Right renal cortex interstitium (tissue), 3 donors: ENCODE measurements at regions not wholly inside any gene's neighbourhood (a gene's known extent, or its start where the extent isn't known, plus 50 kb on each side); places are given as distances from the start of the nearest gene placed in this dataset.
A peak's percentile ranks its signal among the peaks of the same experiment; 100 is the strongest.
"Not testable (repeated sequence)": the region's sequence is repeated elsewhere in the genome, so short reads cannot be mapped to it uniquely, and the experiment has no call there.

Experiments used
- DNase-seq, 3 donors: peaks; one replicate each; pipeline ENCODE4 v3.0.0-alpha.2; 2013; ENCODE audit warnings: low read depth in 3 of 3, low spot score in 2 of 3

GRCh38 chr7:96826089-96826488, 116.4 kb upstream of the SEM1 start:
- no peak for DNase-seq

GRCh38 chr7:96827701-96828100, 118.1 kb upstream of the SEM1 start:
- no peak for DNase-seq

GRCh38 chr7:96829121-96829520, 119.5 kb upstream of the SEM1 start:
- DNase-seq = not testable (repeated sequence)

- DNase-seq = no peak
Observed at GRCh38 chr7:96831446-96831845, 121.8 kb upstream of the SEM1 start.

- DNase-seq = no peak
Observed at GRCh38 chr7:96832092-96832662, 122.5 kb upstream of the SEM1 start.

- peak; percentile 8 to 17 (median 10) for DNase-seq
Observed at GRCh38 chr7:96833676-96834453, 124.2 kb upstream of the SEM1 start.

GRCh38 chr7:96836456-96836855, 126.8 kb upstream of the SEM1 start:
- no peak for DNase-seq

- DNase-seq = no peak
Observed at GRCh38 chr7:96837593-96837992, 127.9 kb upstream of the SEM1 start.

GRCh38 chr7:96838481-96838880, 128.8 kb upstream of the SEM1 start:
- no peak for DNase-seq

- DNase-seq = no peak
Observed at GRCh38 chr7:96855139-96855538, 145.5 kb upstream of the SEM1 start.

- no peak for DNase-seq
Observed at GRCh38 chr7:96855691-96856090, 146.0 kb upstream of the SEM1 start.

- DNase-seq = no peak
Observed at GRCh38 chr7:96869538-96869937, 135.8 kb upstream of the DLX6 start.

GRCh38 chr7:96870185-96870584, 135.2 kb upstream of the DLX6 start:
- DNase-seq = no peak

GRCh38 chr7:96870934-96871333, 134.4 kb upstream of the DLX6 start:
- DNase-seq = no peak

GRCh38 chr7:96887426-96887825, 117.9 kb upstream of the DLX6 start:
- DNase-seq = no peak

GRCh38 chr7:96899108-96899507, 106.2 kb upstream of the DLX6 start:
- no peak for DNase-seq

- no peak for DNase-seq
Observed at GRCh38 chr7:96901822-96902445, 103.4 kb upstream of the DLX6 start.

GRCh38 chr7:96903906-96904305, 101.4 kb upstream of the DLX6 start:
- no peak for DNase-seq

- DNase-seq = no peak
Observed at GRCh38 chr7:96910486-96910885, 94.9 kb upstream of the DLX6 start.

- no peak for DNase-seq
Observed at GRCh38 chr7:96915029-96915428, 90.3 kb upstream of the DLX6 start.

GRCh38 chr7:96920064-96920463, 85.3 kb upstream of the DLX6 start:
- no peak for DNase-seq

- DNase-seq = no peak
Observed at GRCh38 chr7:96920713-96921112, 84.6 kb upstream of the DLX6 start.
